Naive thymus-derived CD8-positive, alpha-beta T cell (primary cell): ENCODE measurements at regions not wholly inside any gene's neighbourhood (a gene's known extent, or its start where the extent isn't known, plus 50 kb on each side); places are given as distances from the start of the nearest gene placed in this dataset.
"Not testable (repeated sequence)": the region's sequence is repeated elsewhere in the genome, so short reads cannot be mapped to it uniquely, and the experiment has no call there.

Experiments used
- ATAC-seq, 2 donors: fragments of 150-1000 bp; cut with Tn5 transposase in 1 of 2; sonication (Bioruptor Pico), chemical (Tn5 transposase) in 1 of 2; 1 replicate in 1 of 2; 2 replicates in 1 of 2; pipeline ENCODE4 v1.10.0; 2021; ENCODE audit warnings: mild to moderate bottlenecking in 2 of 2, moderate library complexity in 2 of 2
- POLR2A ChIA-PET: fragments of 350-600 bp; sonication (Branson Sonifier 250); formaldehyde crosslinking; loops from one replicate; lab custom pipeline; 2021; ENCODE audit warnings: antibody characterized with exemption; lab: Charles Lee
- DNase-seq, 10 donors: peaks; one replicate each; pipeline versions ENCODE4 v3.0.0 to v3.0.0-alpha.2; 2020 to 2022
- H3K27ac Mint-ChIP-seq, 10 donors: one replicate each; pipeline ENCODE4 v1.8.0; 2020 to 2022; ENCODE audit warnings: mild to moderate bottlenecking in 10 of 10, mixed read lengths in 10 of 10, moderate library complexity in 4 of 10, inconsistent platforms in 1 of 10
- H3K27me3 Mint-ChIP-seq, 5 donors: one replicate each; pipeline ENCODE4 v1.8.0; 2021 to 2022; ENCODE audit warnings: mixed read lengths in 5 of 5
- H3K36me3 Mint-ChIP-seq, 3 donors: one replicate each; pipeline ENCODE4 v1.8.0; 2020 to 2022; ENCODE audit warnings: mixed read lengths in 3 of 3, mild to moderate bottlenecking in 2 of 3, inconsistent platforms in 1 of 3
- H3K4me1 Mint-ChIP-seq, 4 donors: one replicate each; pipeline ENCODE4 v1.8.0; 2021 to 2022; ENCODE audit warnings: mixed read lengths in 4 of 4
- H3K4me3 Mint-ChIP-seq, 10 donors: one replicate each; pipeline ENCODE4 v1.8.0; 2020 to 2022; ENCODE audit warnings: mild to moderate bottlenecking in 10 of 10, mixed read lengths in 10 of 10, moderate library complexity in 6 of 10, inconsistent platforms in 1 of 10
- H3K9me3 Mint-ChIP-seq, 9 donors: one replicate each; pipeline ENCODE4 v1.8.0; 2020 to 2022; ENCODE audit warnings: mixed read lengths in 9 of 9, mild to moderate bottlenecking in 3 of 9, inconsistent platforms in 1 of 9, moderate library complexity in 1 of 9

- DNase-seq (no peak), ATAC-seq (no peak)
- H3K9me3 Mint-ChIP-seq: peaks cover 0 to 18% (median 5%) of the 10 kb centered on the region in 9 donors
- no peak overlapping the region for H3K4me3 Mint-ChIP-seq
- peaks cover 0 to 1% (median 0%) of the 10 kb centered on the region in 4 donors for H3K4me1 Mint-ChIP-seq
- H3K27ac Mint-ChIP-seq: no peak overlapping the region
- no peaks in the 10 kb centered on the region for H3K36me3 Mint-ChIP-seq
- POLR2A ChIA-PET: no interaction called here
- peaks cover 0 to 14% (median 3%) of the 10 kb centered on the region in 5 donors for H3K27me3 Mint-ChIP-seq
These were observed 129.4 kb downstream of the INHBA start for GRCh38 chr7:41573443-41573842.

- ATAC-seq (no peak), DNase-seq (no peak)
- Mint-ChIP-seq H3K9me3 (peaks cover 0 to 18% (median 5%) of the 10 kb centered on the region in 9 donors), H3K4me3 (no peak overlapping the region), H3K4me1 (peaks cover 0 to 1% (median 0%) of the 10 kb centered on the region in 4 donors), H3K27me3 (peaks cover 0 to 14% (median 3%) of the 10 kb centered on the region in 5 donors), H3K36me3 (no peaks in the 10 kb centered on the region), H3K27ac (no peak overlapping the region)
- POLR2A ChIA-PET: no interaction called here
These were observed 129.9 kb downstream of the INHBA start for GRCh38 chr7:41573015-41573414.

- POLR2A ChIA-PET: no interaction called here
- Mint-ChIP-seq H3K4me3 (no peak overlapping the region), H3K4me1 (peaks cover 0 to 2% (median under 1%) of the 10 kb centered on the region in 4 donors), H3K36me3 (no peaks in the 10 kb centered on the region), H3K27me3 (peaks cover 0 to 13% (median 3%) of the 10 kb centered on the region in 5 donors), H3K27ac (no peak overlapping the region), H3K9me3 (peaks cover 0 to 18% (median 4%) of the 10 kb centered on the region in 9 donors)
- no peak for DNase-seq
- ATAC-seq: no peak
These were observed 131.3 kb downstream of the INHBA start for GRCh38 chr7:41571573-41571972.

DNA sequence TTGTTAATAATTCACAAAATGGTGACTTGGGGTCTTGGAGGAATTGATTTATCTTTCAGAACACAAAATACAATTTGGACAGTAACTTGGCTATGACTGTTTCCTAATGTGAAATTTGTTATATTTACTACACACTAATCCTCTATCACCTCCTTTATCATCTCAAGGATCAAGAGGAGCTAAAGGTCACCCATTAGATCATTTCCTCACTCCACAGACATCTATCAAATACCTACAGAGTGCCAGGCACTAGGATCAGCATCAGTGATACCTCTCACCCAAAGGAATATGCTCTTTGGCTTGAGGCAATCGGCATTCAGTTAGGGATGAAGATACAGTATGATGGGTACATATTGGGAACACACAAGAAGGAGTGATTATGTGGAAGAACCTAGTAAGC is 132.1 kb downstream of the INHBA start:
- Mint-ChIP-seq H3K27me3 (peaks cover 0 to 10% (median 0%) of the 10 kb centered on the region in 5 donors), H3K9me3 (peaks cover 0 to 18% (median 2%) of the 10 kb centered on the region in 9 donors), H3K4me1 (peaks cover 0 to 2% (median under 1%) of the 10 kb centered on the region in 4 donors), H3K4me3 (no peak overlapping the region), H3K36me3 (no peaks in the 10 kb centered on the region), H3K27ac (no peak overlapping the region)
- DNase-seq (no peak), ATAC-seq (no peak)
- POLR2A ChIA-PET: no interaction called here

- Mint-ChIP-seq H3K4me3 (no peak overlapping the region), H3K27me3 (peaks cover 0 to 10% (median 0%) of the 10 kb centered on the region in 5 donors), H3K4me1 (peaks cover 0 to 2% (median under 1%) of the 10 kb centered on the region in 4 donors), H3K9me3 (peaks cover 0 to 18% (median 2%) of the 10 kb centered on the region in 9 donors), H3K27ac (no peak overlapping the region), H3K36me3 (no peaks in the 10 kb centered on the region)
- ATAC-seq: no peak
- no peak for DNase-seq
- POLR2A ChIA-PET: no interaction called here
These were observed 134.8 kb downstream of the INHBA start for GRCh38 chr7:41568135-41568534.

DNA sequence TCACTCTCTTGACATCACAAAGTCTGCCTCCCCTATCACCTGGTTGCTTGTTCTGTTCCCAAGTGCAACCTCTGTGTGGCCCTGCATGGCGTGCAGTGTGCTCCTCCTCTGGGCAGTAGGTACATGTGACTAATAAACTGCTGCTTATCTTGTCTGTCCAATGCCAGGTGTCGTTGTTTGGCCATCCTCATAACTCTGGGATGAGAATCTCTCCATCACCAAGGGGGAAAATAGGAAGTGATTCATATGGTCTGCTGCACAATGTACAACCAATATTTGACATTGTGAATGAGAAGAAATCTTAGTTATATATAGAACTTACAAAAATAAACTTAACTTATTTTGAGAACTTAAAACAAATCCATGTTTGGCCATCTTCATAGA is 135.2 kb downstream of the INHBA start:
- H3K36me3 Mint-ChIP-seq: no peaks in the 10 kb centered on the region
- no peak overlapping the region for H3K4me3 Mint-ChIP-seq
- DNase-seq (no peak), ATAC-seq (no peak)
- peaks cover 0 to 2% (median under 1%) of the 10 kb centered on the region in 4 donors for H3K4me1 Mint-ChIP-seq
- peaks cover 0 to 10% (median 0%) of the 10 kb centered on the region in 5 donors for H3K27me3 Mint-ChIP-seq
- peaks cover 0 to 18% (median 2%) of the 10 kb centered on the region in 9 donors for H3K9me3 Mint-ChIP-seq
- POLR2A ChIA-PET: no interaction called here
- no peak overlapping the region for H3K27ac Mint-ChIP-seq

- Mint-ChIP-seq H3K4me1 (peaks cover 0 to 2% (median under 1%) of the 10 kb centered on the region in 4 donors), H3K36me3 (no peaks in the 10 kb centered on the region), H3K9me3 (peaks cover 0 to 18% (median 3%) of the 10 kb centered on the region in 9 donors), H3K4me3 (no peak overlapping the region), H3K27me3 (peaks cover 0 to 10% (median 0%) of the 10 kb centered on the region in 5 donors), H3K27ac (no peak overlapping the region)
- ATAC-seq (no peak), DNase-seq (no peak)
- POLR2A ChIA-PET: no interaction called here
These were observed 135.7 kb downstream of the INHBA start for GRCh38 chr7:41567031-41567730.

DNA sequence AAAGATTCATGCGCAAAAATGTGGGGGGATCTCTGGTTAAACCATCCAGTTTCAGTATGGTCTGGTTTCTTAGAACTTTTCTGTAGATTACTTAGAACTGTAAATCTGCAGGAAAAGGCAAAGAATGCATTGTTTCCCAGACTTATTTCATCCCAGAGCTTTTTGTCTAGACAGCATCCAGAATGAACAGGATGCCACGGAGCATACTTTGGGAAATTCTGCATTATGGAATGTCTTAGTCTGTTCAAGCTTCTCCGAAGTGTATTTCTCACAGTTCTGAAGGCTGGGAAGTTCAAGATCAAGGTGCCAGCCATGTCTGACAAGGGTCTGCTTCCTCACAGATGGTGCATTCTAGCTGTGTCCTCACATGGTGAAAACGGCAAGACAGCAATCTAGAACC is 136.3 kb downstream of the INHBA start:
- Mint-ChIP-seq H3K27ac (no peak overlapping the region), H3K4me1 (peaks cover 0 to 2% (median under 1%) of the 10 kb centered on the region in 4 donors), H3K27me3 (peaks cover 0 to 10% (median 0%) of the 10 kb centered on the region in 5 donors), H3K36me3 (no peaks in the 10 kb centered on the region), H3K4me3 (no peak overlapping the region), H3K9me3 (peaks cover 0 to 19% (median 5%) of the 10 kb centered on the region in 9 donors)
- no peak for ATAC-seq
- no peak for DNase-seq
- POLR2A ChIA-PET: no interaction called here

DNA sequence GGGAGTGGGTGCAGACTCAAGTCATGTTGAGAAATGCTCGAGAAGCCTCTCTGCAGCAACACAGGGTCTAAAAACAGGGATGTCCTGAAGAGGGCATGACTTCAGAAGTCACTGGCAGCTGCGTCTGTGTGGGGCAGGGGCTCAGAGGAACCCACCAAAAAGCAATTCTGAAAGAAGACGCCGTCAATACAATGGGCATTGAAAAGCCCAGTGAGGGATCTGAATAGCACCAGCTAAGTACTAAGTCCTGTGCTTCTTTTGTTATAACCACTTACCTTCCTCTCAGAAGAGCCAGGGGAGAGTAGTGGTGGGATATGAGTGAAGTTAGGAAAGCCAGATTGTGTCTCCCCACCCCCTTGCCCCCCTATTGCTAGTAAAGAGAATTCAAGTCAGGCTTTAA is 137.2 kb downstream of the INHBA start:
- DNase-seq (no peak), ATAC-seq (no peak)
- no peak overlapping the region for H3K27ac Mint-ChIP-seq
- POLR2A ChIA-PET: no interaction called here
- H3K9me3 Mint-ChIP-seq: peaks cover 0 to 19% (median 5%) of the 10 kb centered on the region in 9 donors
- peaks cover 0 to 2% (median under 1%) of the 10 kb centered on the region in 4 donors for H3K4me1 Mint-ChIP-seq
- peaks cover 0 to 8% (median 0%) of the 10 kb centered on the region in 5 donors for H3K27me3 Mint-ChIP-seq
- no peak overlapping the region for H3K4me3 Mint-ChIP-seq
- no peaks in the 10 kb centered on the region for H3K36me3 Mint-ChIP-seq

DNA sequence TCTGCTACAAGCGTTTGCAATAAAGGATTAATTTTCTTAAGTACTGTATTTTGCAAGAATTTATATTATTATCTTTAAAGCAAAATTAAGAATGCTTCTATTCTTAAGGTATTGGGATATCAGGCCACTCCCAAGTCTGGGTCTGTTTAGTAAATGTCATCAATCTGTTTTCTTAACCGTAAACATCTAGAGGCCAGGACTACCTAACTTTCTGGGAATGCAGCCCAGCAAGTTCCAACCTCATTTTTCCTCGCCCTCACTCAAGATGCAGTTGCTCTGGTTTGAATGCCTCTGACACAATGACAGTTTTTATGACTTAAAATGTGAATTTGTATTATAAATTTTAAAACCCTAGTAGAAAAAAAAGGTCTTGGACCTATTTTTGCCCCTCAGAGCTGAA is 143.5 kb downstream of the INHBA start:
- Mint-ChIP-seq H3K4me1 (no peaks in the 10 kb centered on the region), H3K36me3 (peaks cover 0 to 4% (median 0%) of the 10 kb centered on the region in 3 donors), H3K27me3 (peaks cover 0 to 9% (median 0%) of the 10 kb centered on the region in 5 donors), H3K9me3 (peaks cover 0 to 28% (median 3%) of the 10 kb centered on the region in 9 donors), H3K27ac (no peak overlapping the region), H3K4me3 (no peak overlapping the region)
- POLR2A ChIA-PET: no interaction called here
- DNase-seq: no peak
- no peak for ATAC-seq

DNA sequence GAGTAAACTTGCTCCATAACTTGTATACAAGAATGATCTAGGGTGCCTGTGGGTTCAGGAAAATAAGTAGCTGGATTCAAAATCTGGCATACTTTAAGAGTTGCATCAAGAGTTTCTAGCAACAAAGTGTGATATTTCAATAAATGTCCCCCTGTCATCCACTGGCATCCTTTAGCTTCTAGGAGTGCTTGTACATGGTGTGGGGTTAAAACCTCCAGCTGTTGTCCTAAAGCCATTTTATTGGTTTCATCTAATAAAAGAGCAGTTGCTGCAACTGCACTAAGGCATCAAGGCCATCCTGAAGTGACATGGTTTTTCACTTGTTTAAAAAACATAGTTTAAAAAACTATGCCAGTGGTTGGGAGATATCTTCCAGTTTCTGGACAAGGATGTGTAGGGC is 148.4 kb downstream of the INHBA start:
- ATAC-seq (no peak), DNase-seq (no peak)
- H3K27me3 Mint-ChIP-seq: peaks cover 0 to 9% (median 2%) of the 10 kb centered on the region in 5 donors
- H3K27ac Mint-ChIP-seq: no peak overlapping the region
- POLR2A ChIA-PET: no interaction called here
- H3K9me3 Mint-ChIP-seq: peaks cover 0 to 18% (median 10%) of the 10 kb centered on the region in 9 donors
- H3K4me3 Mint-ChIP-seq: no peak overlapping the region
- peaks cover 0 to 4% (median 0%) of the 10 kb centered on the region in 3 donors for H3K36me3 Mint-ChIP-seq
- no peaks in the 10 kb centered on the region for H3K4me1 Mint-ChIP-seq

DNA sequence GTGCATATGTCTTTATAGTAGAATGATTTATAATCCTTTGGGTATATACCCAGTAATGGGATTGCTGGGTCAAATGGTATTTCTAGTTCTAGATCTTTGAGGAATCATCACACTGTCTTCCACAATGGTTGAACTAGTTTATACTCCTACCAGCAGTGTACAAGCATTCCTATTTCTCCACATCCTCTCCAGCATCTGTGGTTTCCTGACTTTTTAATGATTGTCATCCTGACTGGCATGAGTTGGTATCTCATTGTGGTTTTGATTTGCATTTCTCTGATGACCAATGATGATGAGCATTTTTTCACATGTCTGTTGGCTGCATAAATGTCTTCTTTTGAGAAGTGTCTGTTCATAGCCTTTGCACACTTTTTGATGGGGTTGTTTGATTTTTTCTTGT is 152.8 kb downstream of the INHBA start:
- H3K4me3 Mint-ChIP-seq, DNase-seq, ATAC-seq, H3K36me3 Mint-ChIP-seq, H3K27ac Mint-ChIP-seq, H3K4me1 Mint-ChIP-seq, H3K27me3 Mint-ChIP-seq, POLR2A ChIA-PET: not testable (repeated sequence)
- peaks cover 0 to 13% (median 4%) of the 10 kb centered on the region in 9 donors for H3K9me3 Mint-ChIP-seq

- no peak overlapping the region for H3K27ac Mint-ChIP-seq
- no peaks in the 10 kb centered on the region for H3K36me3 Mint-ChIP-seq
- H3K9me3 Mint-ChIP-seq: peaks cover 0 to 18% (median 2%) of the 10 kb centered on the region in 9 donors
- POLR2A ChIA-PET: no interaction called here
- no peak for DNase-seq
- no peak overlapping the region for H3K4me3 Mint-ChIP-seq
- no peaks in the 10 kb centered on the region for H3K4me1 Mint-ChIP-seq
- H3K27me3 Mint-ChIP-seq: no peaks in the 10 kb centered on the region
- no peak for ATAC-seq
These were observed 158.6 kb downstream of the INHBA start for GRCh38 chr7:41544241-41544640.
